ENCODE measurements at regions not wholly inside any gene's neighbourhood (a gene's known extent, or its start where the extent isn't known, plus 50 kb on each side); places are given as distances from the start of the nearest gene placed in this dataset.

- no peak overlapping the region for H3K18ac ChIP-seq (ENCODE audit: extremely low read depth, low read length)
- no peak overlapping the region for H3K4me3 ChIP-seq (ENCODE audit: extremely low read depth in 1 of 4, insufficient read depth in 2 of 4, low read depth in 3 of 4, low read length in 4 of 4)
- POLR2A ChIA-PET (ENCODE audit: partially characterized antibody), result no interaction called here
- H3K23ac ChIP-seq (ENCODE audit: insufficient read length), result no peak overlapping the region
- H2BK120ac ChIP-seq (replicated peaks; ENCODE audit: low read depth, low read length), result no peak overlapping the region
- no peaks in the 10 kb centered on the region for H3K79me2 ChIP-seq (ENCODE audit: control insufficient read depth in 1 of 2, insufficient read depth in 2 of 2, low read length in 2 of 2)
- H3K9ac ChIP-seq (replicated peaks in 1 of 4; ENCODE audit: extremely low read depth in 1 of 4, low read depth in 3 of 4, low read length in 3 of 4), result no peak overlapping the region
- CTCF ChIA-PET (ENCODE audit: partially characterized antibody), result interaction anchor here (0.5 kb wide), 1 partner anchor 890 kb away, joined by 3 read pairs; no protein-coding TSS in a partner anchor
- H3K14ac ChIP-seq (ENCODE audit: insufficient read length), result no peak overlapping the region
- H4K91ac ChIP-seq (replicated peaks; ENCODE audit: insufficient read length, low read length), result no peak overlapping the region
- no peak overlapping the region for H3K4me2 ChIP-seq (ENCODE audit: insufficient read depth in 1 of 2, low read depth in 2 of 2, low read length in 2 of 2)
- no peak overlapping the region for H4K8ac ChIP-seq (ENCODE audit: extremely low read depth, insufficient read depth, low read length)
- 83% methylated on average over 1 of the region's 1 CpG; no CpG with 5 or more reads in 1 of the 2 experiments for WGBS, 2 experiments (ENCODE audit: extremely low coverage in 1 of 2, insufficient coverage in 1 of 2, insufficient read length in 1 of 2, insufficient replicate concordance in 2 of 2, low coverage in 1 of 2, low lambda C conversion rate in 2 of 2, missing lambda C conversion rate in 1 of 2)
- no peaks in the 10 kb centered on the region for H3K9me3 ChIP-seq (ENCODE audit: insufficient read depth in 2 of 2, low read depth in 1 of 2, low read length in 1 of 2)
- H3K56ac ChIP-seq (replicated peaks; ENCODE audit: insufficient read length, low read depth, low read length), result no peak overlapping the region
- H2BK15ac ChIP-seq (ENCODE audit: low read length), result no peak overlapping the region
- H3K4me1 ChIP-seq (replicated peaks in 1 of 4; ENCODE audit: control insufficient read depth in 3 of 4, insufficient read depth in 4 of 4, low read length in 3 of 4), result no peaks in the 10 kb centered on the region
- H3K79me1 ChIP-seq (ENCODE audit: low read depth, low read length), result no peaks in the 10 kb centered on the region
- no peak overlapping the region for H2AK5ac ChIP-seq (ENCODE audit: low read depth, low read length)
- no peak overlapping the region for H3K27ac ChIP-seq (ENCODE audit: low read depth, low read length)
- DNase-seq (ENCODE audit: low read depth in 1 of 2, low spot score in 2 of 2), result no peak
- H2BK12ac ChIP-seq (ENCODE audit: low read depth, low read length), result no peak overlapping the region
- H3K27me3 ChIP-seq (replicated peaks in 1 of 4; ENCODE audit: control insufficient read depth in 3 of 4, extremely low read depth in 1 of 4, insufficient read depth in 3 of 4, low read length in 3 of 4), result no peaks in the 10 kb centered on the region
- no peak overlapping the region for H2BK5ac ChIP-seq (ENCODE audit: low read depth, low read length)
- no peak overlapping the region for H3K4ac ChIP-seq (replicated peaks; ENCODE audit: insufficient read length, low read depth, low read length)
- no peaks in the 10 kb centered on the region for H4K20me1 ChIP-seq (replicated peaks in 1 of 2; ENCODE audit: control insufficient read depth in 1 of 2, insufficient read depth in 2 of 2, low read length in 2 of 2)
- H2BK20ac ChIP-seq (ENCODE audit: low read length), result no peak overlapping the region
- H2AFZ ChIP-seq (ENCODE audit: low read length), result no peak overlapping the region
- H3K23me2 ChIP-seq (ENCODE audit: low read depth, low read length), result no peaks in the 10 kb centered on the region
- H3K36me3 ChIP-seq (ENCODE audit: control insufficient read depth in 2 of 4, insufficient read depth in 4 of 4, low read length in 3 of 4), result no peaks in the 10 kb centered on the region
- H4K5ac ChIP-seq (ENCODE audit: insufficient read length, low read depth, low read length), result no peak overlapping the region
- no peak for FAIRE-seq
- no peak for TF ChIP-seq CTCF (IDR thresholded peaks at IDR 0.05; ENCODE audit: control extremely low read depth in 1 of 3, insufficient read depth in 1 of 3, low read depth in 1 of 3, low read length in 3 of 3)
- no peak for TF ChIP-seq TBP (IDR thresholded peaks at IDR 0.05; ENCODE audit: low read depth, low read length)
- TF ChIP-seq NRF1 (IDR thresholded peaks at IDR 0.05; ENCODE audit: low read depth, low read length), result no peak
- TF ChIP-seq RXRA (IDR thresholded peaks at IDR 0.05; ENCODE audit: insufficient read depth, low read depth, low read length), result no peak
- no peak for TF ChIP-seq EZH2 (IDR thresholded peaks at IDR 0.05; ENCODE audit: low read depth, low read length, severe bottlenecking)
- no peak for TF ChIP-seq JUND (IDR thresholded peaks at IDR 0.05; ENCODE audit: low read length)
- TF ChIP-seq RBBP5 (IDR thresholded peaks at IDR 0.05; ENCODE audit: borderline replicate concordance, low read depth, low read length), result no peak
- TF ChIP-seq ATF3 (IDR thresholded peaks at IDR 0.05; ENCODE audit: insufficient read depth, low read depth, low read length), result no peak
- no peak for TF ChIP-seq RAD21 (IDR thresholded peaks at IDR 0.05 in 1 of 2, conservative IDR thresholded peaks at IDR 0.05 in 1 of 2; ENCODE audit: low read depth in 2 of 2, low read length in 2 of 2)
- TF ChIP-seq PHF8 (conservative IDR thresholded peaks at IDR 0.05; ENCODE audit: low read depth, low read length), result no peak
- no peak for TF ChIP-seq HDAC6 (IDR thresholded peaks at IDR 0.05; ENCODE audit: low read depth, low read length)
- TF ChIP-seq SP4 (IDR thresholded peaks at IDR 0.05; ENCODE audit: low read length), result no peak
Observed at GRCh38 chr1:86289746-86290145, 106.4 kb downstream of the ODF2L start.

Data from H1 (cell line).